GM12892 (cell line): ENCODE measurements at regions not wholly inside any gene's neighbourhood (a gene's known extent, or its start where the extent isn't known, plus 50 kb on each side); places are given as distances from the start of the nearest gene placed in this dataset.

Experiments used
- POLR2A ChIP-seq: IDR thresholded peaks from 2 replicates; pipeline ENCODE4 v1.6.1; 2011; ENCODE audit warnings: low read depth, low read length, control low read depth
- POLR2AphosphoS5 ChIP-seq: IDR thresholded peaks from 2 replicates; pipeline ENCODE4 v1.6.1; 2011; ENCODE audit warnings: low read depth, low read length, control low read depth
- TAF1 ChIP-seq: IDR thresholded peaks from 2 replicates; pipeline ENCODE4 v1.6.1; 2011; ENCODE audit warnings: low read depth, mild to moderate bottlenecking, control low read depth, low read length, borderline replicate concordance

DNA sequence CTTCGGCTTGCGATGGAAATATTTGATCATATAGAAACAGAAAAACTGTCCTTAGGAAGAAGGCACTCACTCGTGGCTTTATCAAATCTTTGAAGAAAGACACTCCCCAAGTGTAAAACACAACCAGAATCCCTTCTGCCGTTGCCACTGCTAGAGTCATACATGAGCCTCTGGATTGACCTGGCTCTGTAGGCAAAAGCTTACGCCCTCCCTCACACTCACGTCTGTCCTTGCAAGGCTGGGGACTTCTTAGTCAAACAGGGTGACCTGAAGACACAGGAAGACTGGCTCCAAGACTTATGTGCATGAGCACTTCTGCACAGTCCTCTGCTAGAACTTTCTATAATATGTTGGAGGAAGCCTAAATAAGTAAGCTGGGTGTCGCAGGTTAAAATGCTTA, 135.4 kb upstream of the MDFIC start:
- TF ChIP-seq POLR2A (no peak), TAF1 (no peak), POLR2AphosphoS5 (no peak)
